ENCODE measurements at regions not wholly inside any gene's neighbourhood (a gene's known extent, or its start where the extent isn't known, plus 50 kb on each side); places are given as distances from the start of the nearest gene placed in this dataset.

- no peak for TF ChIP-seq CTCF (IDR thresholded peaks at IDR 0.05; ENCODE audit: low read depth, low read length)
- no peak overlapping the region for H3K4me3 ChIP-seq (replicated peaks in 1 of 2; ENCODE audit: low read depth in 2 of 2, low read length in 2 of 2)
- DNase-seq (ENCODE audit: low read depth in 2 of 2) = no peak
Observed at GRCh38 chr11:133762538-133762937, 82.8 kb downstream of the SPATA19 start.

GRCh38 chr11:133753150-133753549 lies 92.2 kb downstream of the SPATA19 start:
- TF ChIP-seq CTCF (IDR thresholded peaks at IDR 0.05; ENCODE audit: low read depth, low read length) = no peak
- no peak for DNase-seq (ENCODE audit: low read depth in 2 of 2)
- H3K4me3 ChIP-seq (replicated peaks in 1 of 2; ENCODE audit: low read depth in 2 of 2, low read length in 2 of 2) = no peak overlapping the region

GRCh38 chr11:133749841-133750240 lies 95.5 kb downstream of the SPATA19 start:
- H3K4me3 ChIP-seq (replicated peaks in 1 of 2; ENCODE audit: low read depth in 2 of 2, low read length in 2 of 2) = no peak overlapping the region
- no peak for DNase-seq (ENCODE audit: low read depth in 2 of 2)
- TF ChIP-seq CTCF (IDR thresholded peaks at IDR 0.05; ENCODE audit: low read depth, low read length) = no peak

- H3K4me3 ChIP-seq (replicated peaks in 1 of 2; ENCODE audit: low read depth in 2 of 2, low read length in 2 of 2) = no peak overlapping the region
- TF ChIP-seq CTCF (IDR thresholded peaks at IDR 0.05; ENCODE audit: low read depth, low read length) = no peak
- DNase-seq (ENCODE audit: low read depth in 2 of 2) = no peak
Observed at GRCh38 chr11:133747409-133747808, 97.9 kb downstream of the SPATA19 start.

GRCh38 chr11:133746663-133747306 lies 98.5 kb downstream of the SPATA19 start:
- H3K4me3 ChIP-seq (replicated peaks in 1 of 2; ENCODE audit: low read depth in 2 of 2, low read length in 2 of 2) = no peak overlapping the region
- no peak for DNase-seq (ENCODE audit: low read depth in 2 of 2)
- TF ChIP-seq CTCF (IDR thresholded peaks at IDR 0.05; ENCODE audit: low read depth, low read length) = no peak

- no peak for TF ChIP-seq CTCF (IDR thresholded peaks at IDR 0.05; ENCODE audit: low read depth, low read length)
- H3K4me3 ChIP-seq (replicated peaks in 1 of 2; ENCODE audit: low read depth in 2 of 2, low read length in 2 of 2) = no peak overlapping the region
- no peak for DNase-seq (ENCODE audit: low read depth in 2 of 2)
Observed at GRCh38 chr11:133745791-133746190, 99.5 kb downstream of the SPATA19 start.

GRCh38 chr11:133742353-133742752 lies 103.0 kb downstream of the SPATA19 start:
- no peak for DNase-seq (ENCODE audit: low read depth in 2 of 2)
- H3K4me3 ChIP-seq (replicated peaks in 1 of 2; ENCODE audit: low read depth in 2 of 2, low read length in 2 of 2) = no peak overlapping the region
- TF ChIP-seq CTCF (IDR thresholded peaks at IDR 0.05; ENCODE audit: low read depth, low read length) = no peak
